ENCODE measurements at regions not wholly inside any gene's neighbourhood (a gene's known extent, or its start where the extent isn't known, plus 50 kb on each side); places are given as distances from the start of the nearest gene placed in this dataset.

DNA sequence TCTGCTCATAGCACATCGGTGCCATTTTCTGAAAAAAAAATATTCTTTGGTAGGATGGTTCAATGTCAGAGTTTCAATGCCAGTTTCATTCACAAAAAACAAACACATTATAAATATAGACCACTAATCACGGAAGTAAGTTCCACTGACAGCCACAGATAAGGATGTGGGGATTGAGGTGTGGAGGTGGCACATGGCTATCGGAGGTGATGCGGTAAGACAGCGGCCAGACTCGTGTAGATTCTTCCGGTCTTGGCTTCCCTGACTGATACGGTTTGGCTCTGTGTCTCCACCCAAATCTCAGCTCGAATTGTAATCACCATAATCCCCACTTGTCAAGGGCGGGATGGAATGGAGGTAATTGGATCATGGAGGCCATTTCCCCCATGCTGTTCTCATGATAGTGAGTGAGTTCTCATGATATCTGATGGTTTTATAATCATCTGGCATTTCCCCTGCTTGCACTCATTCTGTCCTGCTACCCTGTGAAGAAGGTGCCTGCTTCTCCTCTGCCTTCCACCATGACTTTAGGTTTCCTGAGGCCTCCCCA, 693.4 kb downstream of the VRK1 start:
- TF ChIP-seq, protein P1, sequence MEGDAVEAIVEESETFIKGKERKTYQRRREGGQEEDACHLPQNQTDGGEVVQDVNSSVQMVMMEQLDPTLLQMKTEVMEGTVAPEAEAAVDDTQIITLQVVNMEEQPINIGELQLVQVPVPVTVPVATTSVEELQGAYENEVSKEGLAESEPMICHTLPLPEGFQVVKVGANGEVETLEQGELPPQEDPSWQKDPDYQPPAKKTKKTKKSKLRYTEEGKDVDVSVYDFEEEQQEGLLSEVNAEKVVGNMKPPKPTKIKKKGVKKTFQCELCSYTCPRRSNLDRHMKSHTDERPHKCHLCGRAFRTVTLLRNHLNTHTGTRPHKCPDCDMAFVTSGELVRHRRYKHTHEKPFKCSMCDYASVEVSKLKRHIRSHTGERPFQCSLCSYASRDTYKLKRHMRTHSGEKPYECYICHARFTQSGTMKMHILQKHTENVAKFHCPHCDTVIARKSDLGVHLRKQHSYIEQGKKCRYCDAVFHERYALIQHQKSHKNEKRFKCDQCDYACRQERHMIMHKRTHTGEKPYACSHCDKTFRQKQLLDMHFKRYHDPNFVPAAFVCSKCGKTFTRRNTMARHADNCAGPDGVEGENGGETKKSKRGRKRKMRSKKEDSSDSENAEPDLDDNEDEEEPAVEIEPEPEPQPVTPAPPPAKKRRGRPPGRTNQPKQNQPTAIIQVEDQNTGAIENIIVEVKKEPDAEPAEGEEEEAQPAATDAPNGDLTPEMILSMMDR (IDR thresholded peaks at IDR 0.05; ENCODE audit: control extremely low read depth, extremely low read depth): no peak
- Histone ChIP-seq H3K27me3 (ENCODE audit: control insufficient read depth in 3 of 3, insufficient read depth in 3 of 3, low read length in 2 of 3) (no peaks in the 10 kb centered on the region), H3K4me3 (no peak overlapping the region), H3K9ac (ENCODE audit: insufficient read depth in 1 of 2, low read length in 2 of 2) (no peak overlapping the region), H3K27ac (ENCODE audit: low read depth in 1 of 2, low read length in 1 of 2) (no peak overlapping the region), H3K9me3 (ENCODE audit: control insufficient read depth in 4 of 4, insufficient read depth in 3 of 4, low read length in 3 of 4) (no peaks in the 10 kb centered on the region), H3K36me3 (ENCODE audit: control insufficient read depth in 4 of 4, insufficient read depth in 4 of 4, low read length in 4 of 4) (no peaks in the 10 kb centered on the region), H3K4me1 (ENCODE audit: control insufficient read depth in 5 of 5, insufficient read depth in 5 of 5, low read length in 5 of 5) (peaks cover 0 to 2% (median 0%) of the 10 kb centered on the region in 5 donors)
- no peak for DNase-seq
- WGBS, 2 donors: 89 to 94% methylated on average over 10 of the region's 10 CpGs
- ATAC-seq (ENCODE audit: insufficient read depth, low FRiP score): no peak

DNA sequence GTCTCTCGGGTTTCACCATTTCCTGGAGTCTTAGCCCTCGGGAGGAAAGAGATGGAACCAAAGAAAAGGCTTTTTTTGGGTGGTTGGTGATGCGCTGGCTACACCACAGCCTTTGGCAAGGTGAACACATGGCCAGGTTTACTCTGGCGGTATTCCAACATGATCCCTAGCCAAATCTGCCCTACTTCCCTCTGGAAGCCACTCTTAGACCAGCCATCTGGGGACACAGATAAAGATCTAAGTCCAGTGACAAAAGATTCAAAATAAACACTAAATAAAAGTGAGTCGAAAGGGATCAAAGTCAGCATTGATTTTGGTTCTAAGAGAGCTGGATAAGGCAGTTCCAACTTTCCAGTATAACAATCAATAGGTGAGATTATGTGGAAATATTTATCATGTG, 694.5 kb downstream of the VRK1 start:
- TF ChIP-seq, protein P1 (IDR thresholded peaks at IDR 0.05; ENCODE audit: control extremely low read depth, extremely low read depth): no peak
- Histone ChIP-seq H3K36me3 (ENCODE audit: control insufficient read depth in 4 of 4, insufficient read depth in 4 of 4, low read length in 4 of 4) (no peaks in the 10 kb centered on the region), H3K4me1 (ENCODE audit: control insufficient read depth in 5 of 5, insufficient read depth in 5 of 5, low read length in 5 of 5) (peaks cover 0 to 2% (median 0%) of the 10 kb centered on the region in 5 donors), H3K9me3 (ENCODE audit: control insufficient read depth in 4 of 4, insufficient read depth in 3 of 4, low read length in 3 of 4) (no peaks in the 10 kb centered on the region), H3K27ac (ENCODE audit: low read depth in 1 of 2, low read length in 1 of 2) (no peak overlapping the region), H3K9ac (ENCODE audit: insufficient read depth in 1 of 2, low read length in 2 of 2) (no peak overlapping the region), H3K4me3 (no peak overlapping the region), H3K27me3 (ENCODE audit: control insufficient read depth in 3 of 3, insufficient read depth in 3 of 3, low read length in 2 of 3) (no peaks in the 10 kb centered on the region)
- ATAC-seq (ENCODE audit: insufficient read depth, low FRiP score) (no peak), DNase-seq (no peak)
- WGBS, 2 donors: 60 to 72% methylated on average over 5 of the region's 5 CpGs

DNA sequence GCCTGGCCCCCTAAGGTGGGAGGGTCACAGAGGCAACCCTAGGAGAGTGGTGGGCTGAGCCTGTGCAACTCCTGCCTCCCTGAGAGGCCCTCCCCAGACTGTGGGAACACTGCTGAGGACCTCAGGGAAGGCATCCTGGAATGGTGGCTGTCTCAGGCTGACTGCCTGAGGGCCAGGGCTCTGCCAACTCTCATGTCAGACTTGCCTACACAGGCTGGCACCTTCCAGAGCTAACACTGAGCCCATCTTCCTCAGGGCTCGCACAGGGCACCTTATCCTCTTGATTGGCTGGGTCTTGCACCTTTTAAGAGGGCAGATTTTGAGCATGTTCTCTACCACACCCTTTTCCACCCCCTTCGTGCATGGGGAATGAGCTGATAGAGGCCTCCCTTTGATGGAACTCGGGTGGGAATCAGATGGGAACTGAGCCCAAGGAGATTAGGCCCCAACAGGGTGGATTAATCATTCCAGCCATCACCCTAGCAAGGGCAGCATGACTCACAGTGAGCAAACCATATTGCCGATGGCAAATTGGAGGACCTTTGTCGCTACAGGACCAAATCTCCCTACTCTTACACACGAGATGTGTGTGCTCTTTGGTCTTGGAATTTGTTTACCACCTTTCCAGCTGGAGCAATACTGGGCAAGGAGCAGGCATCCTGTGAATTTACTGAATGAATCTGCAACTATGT, 702.8 kb downstream of the VRK1 start:
- Histone ChIP-seq H3K27me3 (ENCODE audit: control insufficient read depth in 3 of 3, insufficient read depth in 3 of 3, low read length in 2 of 3) (no peaks in the 10 kb centered on the region), H3K4me1 (ENCODE audit: control insufficient read depth in 5 of 5, insufficient read depth in 5 of 5, low read length in 5 of 5) (no peaks in the 10 kb centered on the region), H3K9me3 (ENCODE audit: control insufficient read depth in 4 of 4, insufficient read depth in 3 of 4, low read length in 3 of 4) (peaks cover 0 to 2% (median 0%) of the 10 kb centered on the region in 4 donors), H3K27ac (ENCODE audit: low read depth in 1 of 2, low read length in 1 of 2) (no peak overlapping the region), H3K4me3 (no peak overlapping the region), H3K36me3 (ENCODE audit: control insufficient read depth in 4 of 4, insufficient read depth in 4 of 4, low read length in 4 of 4) (no peaks in the 10 kb centered on the region), H3K9ac (ENCODE audit: insufficient read depth in 1 of 2, low read length in 2 of 2) (no peak overlapping the region)
- ATAC-seq (ENCODE audit: insufficient read depth, low FRiP score): no peak
- 72 to 73% methylated on average over 6 of the region's 6 CpGs for WGBS, 2 donors
- no peak for DNase-seq
- TF ChIP-seq, protein P1 (IDR thresholded peaks at IDR 0.05; ENCODE audit: control extremely low read depth, extremely low read depth): no peak

All from lung (tissue), 11 donors.